ENCODE measurements at regions not wholly inside any gene's neighbourhood (a gene's known extent, or its start where the extent isn't known, plus 50 kb on each side); places are given as distances from the start of the nearest gene placed in this dataset.

DNA sequence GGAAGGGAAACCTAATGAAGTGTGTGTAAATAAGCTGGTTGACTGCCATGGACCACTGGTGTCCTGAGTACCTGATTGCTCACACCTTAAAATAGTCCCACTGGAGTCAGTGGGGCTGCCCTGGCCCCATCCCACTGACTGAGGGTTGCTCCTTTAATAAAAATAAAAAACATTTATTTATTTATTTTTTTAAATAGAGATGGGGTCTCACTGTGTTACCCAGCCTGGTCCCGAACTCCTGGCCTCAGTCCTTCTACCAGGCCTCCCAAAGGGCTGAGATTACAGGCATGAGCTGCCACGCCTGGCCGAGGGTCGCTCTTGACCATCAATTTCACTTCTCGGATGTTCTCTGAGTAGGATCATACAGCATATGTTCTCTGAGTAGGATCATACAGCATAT lies 394.2 kb upstream of the IRX2 start:
- no peak for DNase-seq

DNA sequence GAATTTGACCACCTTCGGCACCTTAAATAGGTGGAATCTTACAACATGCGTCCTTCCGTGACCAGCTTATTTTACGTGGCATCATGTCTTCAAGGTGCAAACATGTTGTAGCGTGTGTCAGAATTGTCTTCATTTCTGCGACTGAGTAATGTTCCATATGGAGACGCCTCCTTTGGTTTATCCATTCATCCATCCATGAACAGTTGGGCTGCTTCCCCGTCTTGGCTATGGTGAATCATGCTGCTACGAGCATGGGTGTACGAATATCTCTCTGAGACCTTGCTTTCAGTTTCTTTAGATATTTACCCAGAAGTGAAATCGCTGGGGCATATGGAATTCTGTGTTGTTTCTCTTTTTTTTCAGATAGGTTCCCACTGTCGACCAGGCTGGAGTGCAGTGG lies 391.9 kb upstream of the IRX2 start:
- no peak for DNase-seq

DNA sequence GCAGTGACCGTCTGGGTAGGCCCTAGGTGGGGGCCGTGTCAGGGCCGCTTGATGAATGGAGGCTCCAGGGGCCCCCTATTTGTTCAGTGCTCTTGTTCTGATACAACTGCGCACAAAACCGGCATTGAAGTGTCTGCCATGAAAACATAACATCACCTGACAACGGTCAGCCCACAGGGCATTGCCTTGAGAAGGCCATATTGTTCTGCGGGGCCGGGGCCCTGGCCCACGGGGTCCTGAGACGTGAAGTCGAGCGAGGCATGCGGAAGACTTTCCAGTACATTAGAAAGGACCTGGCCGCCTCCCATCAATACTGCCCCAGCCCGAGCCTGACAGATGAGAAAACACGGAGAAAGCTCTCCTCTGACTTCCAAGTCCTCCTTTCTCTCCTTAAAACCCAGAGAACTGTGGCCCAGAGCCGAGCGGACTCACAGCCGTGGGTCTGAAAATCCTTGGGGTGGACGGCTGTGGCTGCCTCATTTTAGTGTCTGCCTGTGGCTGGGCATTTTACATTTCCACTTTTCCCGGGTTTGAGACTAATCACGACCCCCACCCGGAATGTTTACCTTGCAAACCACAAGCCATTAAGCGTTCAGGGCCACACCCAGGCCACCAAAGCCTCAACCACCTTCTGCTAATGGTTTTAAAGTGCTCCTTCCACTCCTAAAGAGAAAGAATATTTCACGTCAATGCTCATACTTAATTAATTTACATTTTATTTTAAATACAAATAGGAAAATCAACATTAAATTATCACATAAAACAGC lies 391.0 kb upstream of the IRX2 start:
- no peak for DNase-seq

DNA sequence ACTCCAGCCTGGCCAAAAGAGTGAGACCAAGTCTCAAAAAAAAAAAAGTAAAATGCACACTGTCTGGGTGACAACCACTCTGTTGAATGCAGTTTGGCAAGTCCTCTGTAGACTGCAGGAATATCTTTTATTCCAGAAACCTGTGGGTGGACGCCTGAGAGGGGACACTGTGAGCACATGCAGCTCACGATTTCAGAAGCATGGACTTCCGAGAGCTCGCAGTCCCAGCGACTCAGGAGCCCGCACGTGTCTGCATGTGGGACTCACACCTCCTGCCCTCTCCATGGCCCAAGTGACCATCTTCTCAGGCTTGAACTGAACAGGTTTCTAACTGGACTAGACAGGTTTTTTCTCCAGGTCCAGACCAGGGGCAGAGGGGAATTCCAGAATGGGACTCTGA lies 388.6 kb upstream of the IRX2 start:
- no peak for DNase-seq

DNA sequence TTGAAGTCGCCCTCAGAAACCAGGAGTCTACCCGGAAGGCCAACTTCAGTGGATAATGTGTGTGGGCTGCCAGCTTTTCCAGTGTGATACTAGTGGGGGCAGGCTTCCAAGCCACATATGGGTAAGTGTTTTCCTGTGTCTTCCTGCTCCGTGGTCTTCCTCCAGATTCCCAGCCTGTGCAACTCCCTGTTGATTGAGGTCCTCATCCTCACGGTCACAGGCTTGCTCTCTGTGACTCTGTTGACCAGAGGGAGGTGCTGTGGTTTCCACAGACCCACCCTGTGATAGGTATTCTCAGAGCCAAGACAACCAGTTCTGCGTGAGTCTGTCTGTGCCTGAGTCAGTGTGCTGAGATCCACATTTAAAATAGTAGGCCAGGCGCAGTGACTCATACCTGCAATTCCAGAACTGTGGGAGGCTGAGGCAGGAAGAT lies 388.0 kb upstream of the IRX2 start:
- DNase-seq: no peak

DNA sequence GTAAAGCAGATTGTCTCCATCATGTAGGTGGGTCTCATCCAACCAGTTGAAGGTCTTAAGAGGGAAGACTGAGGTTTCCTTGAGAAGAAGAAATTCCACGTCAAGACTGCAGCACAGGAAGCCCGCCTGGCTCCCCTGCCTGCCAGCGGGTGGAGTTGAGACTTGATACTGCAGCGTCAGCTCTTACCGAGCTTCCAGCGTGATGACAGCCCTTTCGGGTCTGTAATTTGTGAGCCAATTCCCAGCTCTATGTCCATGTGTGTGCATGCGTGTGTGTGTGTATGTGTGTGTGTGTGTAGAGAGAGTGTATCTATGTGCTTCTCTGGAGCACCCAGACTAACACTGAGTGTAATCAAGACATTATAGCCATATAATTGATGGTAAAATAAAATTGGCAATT lies 379.7 kb upstream of the IRX2 start:
- DNase-seq: no peak

DNA sequence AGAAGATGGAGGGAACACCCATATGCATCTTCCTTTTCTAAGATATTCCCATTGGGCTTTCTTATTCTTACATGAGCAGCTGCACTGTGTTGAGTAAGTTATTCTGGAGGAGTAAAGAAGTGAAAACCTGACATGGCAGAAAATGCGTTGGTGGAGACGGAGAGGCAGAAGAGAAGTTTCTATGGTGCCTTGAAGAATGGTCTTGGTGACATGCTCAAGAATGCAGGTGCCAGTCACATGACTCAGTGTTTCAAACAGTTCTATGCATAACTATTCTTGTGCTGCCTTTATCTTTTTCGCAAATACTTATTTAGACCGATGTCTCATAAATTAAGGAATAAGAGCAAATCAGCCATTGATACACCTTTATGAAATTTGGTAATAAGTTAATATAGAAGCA lies 377.8 kb upstream of the IRX2 start:
- no peak for DNase-seq

DNA sequence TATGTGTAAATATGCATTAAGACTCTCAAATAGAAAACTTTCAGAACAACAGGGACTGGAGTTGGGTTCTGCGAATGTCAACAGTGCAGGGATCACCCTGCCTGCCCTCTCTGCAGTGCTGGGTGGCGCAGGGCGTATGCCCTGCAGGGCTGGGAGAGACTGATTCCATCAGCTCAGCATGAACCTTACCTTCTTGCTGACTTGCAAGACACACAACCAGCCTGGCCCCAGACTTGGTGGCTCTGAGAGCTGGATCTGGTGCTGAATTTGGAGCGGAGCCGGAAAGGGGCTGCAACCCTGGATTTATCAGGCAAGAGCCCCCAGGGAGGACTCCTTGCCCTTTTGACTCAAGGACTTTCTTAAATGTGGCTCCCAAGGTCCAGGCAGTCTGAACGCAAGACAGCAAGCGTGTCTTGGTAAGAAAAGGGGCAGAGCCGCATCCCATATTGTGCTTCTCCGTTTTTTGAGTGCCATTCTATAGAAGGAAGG lies 376.0 kb upstream of the IRX2 start:
- DNase-seq: no peak

DNA sequence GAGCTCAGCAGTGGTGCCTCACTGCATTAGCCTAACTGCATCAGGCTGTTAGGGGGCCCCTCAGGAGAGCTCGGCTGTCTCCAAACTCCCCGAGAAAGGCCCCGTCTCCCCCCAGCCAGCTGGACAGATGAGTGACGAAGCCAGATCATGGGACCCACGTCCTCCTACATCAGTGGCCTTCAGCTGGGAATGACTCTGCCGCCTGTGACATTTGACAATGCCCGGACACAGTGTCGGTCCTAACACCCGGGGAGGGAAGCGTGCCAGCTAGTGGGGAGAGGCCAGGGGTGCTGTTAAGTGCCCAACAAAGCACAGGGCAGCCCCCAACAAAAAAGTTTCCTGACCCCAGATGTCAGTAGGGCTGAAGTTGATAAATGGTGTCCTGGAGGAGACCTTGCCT lies 375.2 kb upstream of the IRX2 start:
- DNase-seq: no peak

DNA sequence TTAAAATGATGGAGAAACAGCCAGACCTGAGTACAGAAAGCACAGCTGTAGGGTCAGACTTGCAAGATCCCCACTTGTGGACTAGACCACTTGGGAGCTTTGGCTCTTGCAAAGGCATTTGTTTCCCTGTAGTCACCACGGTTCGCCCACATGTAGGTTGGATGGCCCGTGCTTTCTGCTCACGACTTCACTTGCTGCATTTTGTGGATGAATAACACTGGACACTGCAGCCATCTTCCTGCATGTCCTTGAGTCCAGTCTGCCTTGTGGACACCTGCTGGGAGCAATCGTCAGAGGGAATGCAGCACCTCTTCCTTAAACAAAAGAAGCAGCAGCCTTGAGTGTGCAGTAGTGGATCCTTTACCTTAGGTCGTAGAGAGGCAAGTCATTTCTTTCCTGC lies 372.9 kb upstream of the IRX2 start:
- DNase-seq: no peak

DNA sequence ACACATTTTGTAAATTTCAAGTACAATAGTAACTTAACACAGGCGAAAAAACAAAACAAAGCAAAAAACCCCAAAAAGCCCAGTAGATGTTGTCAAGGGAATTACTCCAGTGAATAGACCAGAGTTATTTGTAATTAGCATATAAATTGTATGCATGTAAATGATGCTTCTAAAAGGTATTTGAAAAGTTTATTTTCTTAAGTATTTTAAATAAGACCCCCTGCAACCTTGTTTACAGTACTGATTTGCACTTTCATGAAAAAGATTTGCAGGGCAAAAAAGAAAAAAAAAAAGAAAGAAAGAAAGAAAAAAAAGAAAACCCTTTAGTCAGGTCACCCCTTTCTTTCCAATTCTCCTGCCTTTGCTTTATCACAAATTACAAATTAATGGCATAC lies 372.3 kb upstream of the IRX2 start:
- no peak for DNase-seq

DNA sequence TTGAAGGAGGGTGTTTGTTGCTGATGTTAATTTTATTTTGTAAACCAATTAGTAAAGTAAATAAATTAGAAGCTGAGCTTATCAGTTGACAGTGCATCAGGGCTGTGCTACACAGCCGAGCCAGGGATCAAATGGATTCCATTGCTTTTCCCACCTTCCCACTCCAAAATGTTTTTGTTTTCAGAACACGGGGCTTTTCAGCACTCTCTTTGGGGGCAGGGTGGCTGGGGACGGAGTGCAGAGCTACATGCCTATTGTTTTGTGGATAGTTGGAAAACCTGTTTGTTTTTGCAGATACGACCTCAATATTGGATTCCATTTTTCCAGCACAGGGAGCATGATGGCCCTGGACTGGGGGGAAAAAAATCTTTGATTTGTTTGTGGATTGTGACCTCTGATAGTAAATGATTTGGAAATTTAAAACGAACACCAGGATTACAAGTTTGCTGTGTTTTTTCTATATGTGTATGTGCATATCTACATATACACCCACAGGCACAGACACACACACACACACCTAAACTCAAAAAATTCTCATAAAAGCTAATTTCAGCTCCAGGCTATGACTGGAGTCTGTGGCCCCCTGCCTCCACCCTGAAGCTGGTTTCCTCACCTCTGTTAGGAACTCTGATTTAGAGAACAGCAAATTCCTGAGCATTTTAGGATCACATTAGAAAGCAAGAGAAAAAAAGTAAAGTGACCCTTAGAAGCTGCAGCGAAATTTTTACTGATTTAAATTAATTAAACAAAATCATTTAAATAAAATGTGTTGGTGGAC lies 371.7 kb upstream of the IRX2 start:
- DNase-seq: no peak

DNA sequence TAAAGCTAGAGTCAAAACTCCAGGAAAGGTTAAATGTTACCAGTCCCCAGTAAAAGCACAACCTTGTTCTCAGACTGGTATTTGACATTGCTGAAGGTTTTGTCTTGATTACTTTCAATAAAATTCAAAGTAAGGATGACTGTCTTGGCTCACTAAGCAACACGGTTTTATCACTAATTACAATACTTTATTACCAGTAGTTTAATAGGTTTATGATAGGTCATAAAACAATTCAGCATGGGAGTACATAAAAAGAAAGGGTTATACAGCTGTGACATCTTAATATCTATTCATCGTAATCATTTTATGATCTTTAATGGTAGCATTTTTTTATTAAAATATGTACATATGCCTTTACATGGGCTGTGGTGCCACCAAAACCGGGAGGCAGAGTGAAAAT lies 370.7 kb upstream of the IRX2 start:
- DNase-seq: no peak

DNA sequence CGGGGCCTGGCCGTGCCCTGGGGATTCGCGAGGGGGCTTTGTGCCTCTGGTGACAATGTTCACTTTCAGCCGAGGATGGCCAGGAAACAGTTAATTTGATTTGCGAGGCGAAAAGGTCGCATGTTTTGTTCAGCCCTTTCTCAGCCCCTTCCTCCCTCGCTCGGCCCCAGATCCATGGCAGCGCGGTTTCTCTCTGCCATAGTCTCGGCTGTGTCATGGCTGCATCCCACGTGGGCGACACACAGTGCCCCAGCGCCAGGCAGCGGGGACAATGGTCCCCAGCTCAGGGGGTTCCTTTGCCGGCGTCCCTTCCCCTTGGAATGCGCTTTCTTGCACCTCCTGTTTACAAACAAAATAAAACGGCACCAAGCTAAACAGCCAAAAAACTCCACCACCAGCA lies 370.3 kb upstream of the IRX2 start:
- DNase-seq: no peak

DNA sequence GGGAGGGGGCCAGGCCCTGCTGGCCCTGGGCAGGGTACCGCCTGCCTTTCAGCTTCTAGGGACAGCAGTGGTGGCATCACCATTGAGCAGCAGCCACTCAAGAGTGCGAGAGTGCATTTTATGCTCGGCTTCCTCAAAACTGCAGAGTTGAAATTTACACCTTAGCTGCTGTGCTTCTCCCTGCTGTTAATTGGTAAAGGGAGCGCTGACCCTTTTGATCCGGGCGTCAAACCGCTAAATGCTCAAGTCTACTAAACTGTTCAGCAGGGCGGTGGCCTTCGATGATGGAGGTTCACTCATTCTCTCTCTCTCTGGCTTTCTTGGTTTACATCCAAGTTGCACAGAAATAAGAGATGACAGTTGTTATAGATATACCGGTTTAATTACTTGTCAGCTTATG lies 368.6 kb upstream of the IRX2 start:
- no peak for DNase-seq

DNA sequence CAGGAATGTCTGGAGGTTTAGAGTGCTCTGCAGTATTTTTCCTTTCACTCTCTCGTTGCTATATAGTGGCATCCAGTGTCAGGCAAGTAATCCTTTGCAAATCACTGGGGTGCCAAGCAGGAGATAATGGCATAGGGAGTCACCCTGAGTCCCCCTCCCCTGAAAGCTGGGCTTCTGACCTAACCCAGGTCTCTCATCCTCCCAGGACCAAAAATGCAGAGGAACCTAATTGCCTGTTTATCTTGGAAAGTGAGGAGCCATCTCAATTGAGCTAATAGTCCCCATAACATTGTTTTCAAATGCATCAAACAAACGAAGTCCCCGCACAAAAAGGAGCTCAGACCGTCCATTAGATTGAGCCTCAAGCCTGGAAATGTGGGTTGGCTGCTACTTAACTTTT lies 368.0 kb upstream of the IRX2 start:
- no peak for DNase-seq

DNA sequence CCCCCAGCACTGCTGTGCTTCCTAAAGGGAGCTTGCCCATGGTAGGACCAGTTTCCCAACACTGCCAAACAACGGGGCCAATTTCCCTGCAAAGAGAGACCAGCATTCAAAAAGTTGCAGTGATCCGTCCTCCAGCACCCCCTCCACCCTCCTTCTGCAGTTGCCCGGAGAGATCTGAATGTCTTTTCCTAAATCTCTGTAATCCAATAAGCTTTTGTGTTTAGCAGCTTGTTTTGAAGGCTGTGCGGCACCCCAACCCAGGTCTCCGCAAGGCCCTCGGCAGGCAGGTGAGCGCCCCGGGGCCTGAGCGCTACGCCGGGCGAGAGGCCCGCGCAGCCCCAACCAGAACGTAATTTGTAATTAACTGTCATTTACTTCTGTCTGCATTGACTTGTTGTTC lies 366.9 kb upstream of the IRX2 start:
- DNase-seq: no peak

DNA sequence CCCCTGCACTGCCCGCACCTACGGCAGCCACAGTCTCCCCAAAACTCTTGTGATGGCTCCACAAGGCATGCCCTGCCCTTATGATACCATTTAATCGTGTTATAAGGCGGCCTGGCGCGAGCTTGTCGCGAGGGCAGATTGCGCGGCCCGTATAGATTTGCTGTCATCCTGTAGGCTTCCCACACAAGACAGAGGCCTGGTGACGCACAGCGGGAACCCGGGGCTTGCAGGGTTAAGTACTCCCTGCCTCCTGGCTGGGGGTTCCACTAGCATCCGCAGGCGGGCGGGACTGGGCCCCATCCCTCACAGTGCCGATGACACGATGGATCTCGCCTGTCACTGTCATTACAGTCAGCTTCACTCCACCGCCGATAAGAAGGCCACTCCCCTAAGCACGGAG lies 364.9 kb upstream of the IRX2 start:
- DNase-seq: no peak

DNA sequence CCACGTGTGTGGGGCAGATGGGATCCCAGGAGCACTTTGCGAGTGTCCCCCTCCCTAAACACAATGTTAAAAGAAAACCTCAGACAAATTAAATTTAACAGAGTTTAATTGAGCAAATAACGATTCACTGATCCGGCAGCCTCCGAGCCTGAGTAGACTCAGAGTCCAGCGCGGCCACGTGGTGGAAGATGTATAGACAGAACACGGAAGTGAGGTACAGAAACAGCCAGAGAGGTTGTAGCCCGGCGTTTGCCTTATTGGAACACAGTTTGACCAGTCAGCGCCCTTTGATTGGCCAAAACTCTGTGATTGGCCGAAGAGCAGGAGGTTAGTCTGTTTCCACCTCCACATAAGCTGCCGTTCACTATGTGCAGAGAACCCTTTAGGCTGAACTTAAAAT lies 363.0 kb upstream of the IRX2 start:
- DNase-seq: no peak

DNA sequence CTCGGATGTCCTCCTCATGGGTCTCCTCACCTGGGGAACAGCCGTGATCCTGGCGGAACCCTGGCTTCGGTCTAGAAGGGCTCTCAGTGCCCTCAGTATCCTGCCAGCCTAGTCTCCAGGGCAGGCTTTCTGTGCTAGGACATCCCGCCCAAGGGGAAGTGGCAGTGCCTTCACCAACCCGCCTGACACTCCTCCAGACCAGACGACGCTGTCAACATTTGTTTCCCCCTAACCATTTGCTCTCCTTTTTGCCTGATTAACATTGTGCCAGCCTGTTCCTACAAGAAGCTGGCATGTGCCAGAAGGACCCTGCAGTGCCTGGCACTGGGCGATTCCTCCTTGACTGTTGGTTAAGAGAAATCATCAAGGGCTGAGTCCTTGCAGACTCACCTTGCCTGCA lies 358.9 kb upstream of the IRX2 start:
- no peak for DNase-seq

DNA sequence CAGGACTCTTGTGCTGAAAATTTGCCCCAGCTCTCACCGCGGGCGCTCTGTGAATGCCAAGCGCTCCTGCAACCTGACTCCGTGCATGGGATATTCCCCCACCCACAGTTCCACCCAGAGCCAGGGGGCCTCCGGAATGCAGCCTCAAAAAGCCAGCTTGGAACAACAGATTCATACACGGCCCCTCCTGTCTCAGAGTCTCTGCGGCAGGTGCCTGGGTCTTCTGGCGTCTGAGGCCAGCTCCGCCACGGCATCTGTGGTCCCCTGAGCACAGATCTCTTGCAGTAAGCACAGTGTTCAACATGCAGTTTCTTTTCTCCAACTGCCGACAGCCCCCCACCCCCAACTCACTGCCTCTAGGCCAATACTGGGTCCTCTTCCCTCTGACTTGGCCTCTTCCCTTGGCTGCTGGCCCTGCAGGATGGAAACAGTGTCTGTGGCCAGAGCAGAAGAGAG lies 355.7 kb upstream of the IRX2 start:
- DNase-seq: no peak

DNA sequence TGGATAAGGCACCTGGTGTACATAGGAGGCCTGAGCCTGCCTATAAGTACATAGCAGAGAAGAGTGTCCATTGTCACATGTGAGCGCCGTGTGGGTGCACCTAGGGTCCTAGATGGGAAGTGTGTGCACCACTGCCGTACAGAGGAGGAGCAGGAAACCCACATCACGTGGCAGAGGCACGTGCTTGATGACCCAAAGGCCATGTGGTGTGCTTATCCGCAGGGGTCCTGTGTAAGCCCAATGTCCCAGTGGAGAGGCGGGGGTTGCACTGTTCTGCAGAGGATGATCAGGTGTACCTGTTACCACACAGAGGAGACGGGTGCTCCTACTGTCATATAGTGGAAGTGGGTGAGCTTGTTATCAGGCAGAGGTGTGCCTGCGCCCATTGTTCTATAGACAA lies 354.1 kb upstream of the IRX2 start:
- DNase-seq: no peak

DNA sequence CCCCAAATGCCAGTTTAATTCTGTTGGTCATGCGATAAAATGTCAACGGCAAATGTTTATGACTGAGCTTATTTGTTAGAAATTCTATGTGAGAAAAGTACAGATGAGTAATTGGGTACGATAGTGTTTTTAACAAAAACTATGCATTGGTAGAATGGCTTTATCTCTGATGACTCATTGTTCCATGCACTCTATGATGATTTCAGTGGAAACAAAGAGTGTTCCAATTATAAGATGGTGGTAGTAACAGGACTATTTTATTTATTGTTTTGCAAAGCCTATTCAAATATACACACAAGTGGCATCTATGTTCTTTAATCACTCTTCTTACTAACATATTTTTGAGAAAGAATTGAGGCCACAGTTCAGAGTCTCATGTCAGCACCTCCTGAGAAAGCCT lies 353.7 kb upstream of the IRX2 start:
- DNase-seq: no peak
